Effector memory CD8-positive, alpha-beta T cell (primary cell): ENCODE measurements at regions not wholly inside any gene's neighbourhood (a gene's known extent, or its start where the extent isn't known, plus 50 kb on each side); places are given as distances from the start of the nearest gene placed in this dataset.
"Not testable (repeated sequence)": the region's sequence is repeated elsewhere in the genome, so short reads cannot be mapped to it uniquely, and the experiment has no call there.

Experiments
- ATAC-seq: fragments of 150-1000 bp; cut with Tn5 transposase; replicated peaks from 2 replicates; pipeline ENCODE4 v1.10.0; 2021; ENCODE audit warnings: mild to moderate bottlenecking, moderate library complexity
- DNase-seq, 3 experiments: peaks; one replicate each; pipeline ENCODE4 v3.0.0; 2021
- H3K27ac Mint-ChIP-seq, 2 donors: one replicate each; pipeline ENCODE4 v1.8.0; 2022; ENCODE audit warnings: mild to moderate bottlenecking in 2 of 2, mixed read lengths in 2 of 2, moderate library complexity in 2 of 2
- H3K27me3 Mint-ChIP-seq, 2 donors: one replicate each; pipeline ENCODE4 v1.8.0; 2022; ENCODE audit warnings: mixed read lengths in 2 of 2
- H3K36me3 Mint-ChIP-seq: one replicate; pipeline ENCODE4 v1.8.0; 2022; ENCODE audit warnings: mild to moderate bottlenecking, moderate library complexity, mixed read lengths; ENCODE audit not compliant: insufficient read depth
- H3K4me1 Mint-ChIP-seq, 2 donors: one replicate each; pipeline ENCODE4 v1.8.0; 2022; ENCODE audit warnings: low read depth in 2 of 2, mixed read lengths in 2 of 2
- H3K4me3 Mint-ChIP-seq, 2 donors: one replicate each; pipeline ENCODE4 v1.8.0; 2022; ENCODE audit warnings: mild to moderate bottlenecking in 2 of 2, mixed read lengths in 2 of 2, moderate library complexity in 2 of 2
- H3K9me3 Mint-ChIP-seq, 2 donors: one replicate each; pipeline ENCODE4 v1.8.0; 2022; ENCODE audit warnings: mixed read lengths in 2 of 2

DNA sequence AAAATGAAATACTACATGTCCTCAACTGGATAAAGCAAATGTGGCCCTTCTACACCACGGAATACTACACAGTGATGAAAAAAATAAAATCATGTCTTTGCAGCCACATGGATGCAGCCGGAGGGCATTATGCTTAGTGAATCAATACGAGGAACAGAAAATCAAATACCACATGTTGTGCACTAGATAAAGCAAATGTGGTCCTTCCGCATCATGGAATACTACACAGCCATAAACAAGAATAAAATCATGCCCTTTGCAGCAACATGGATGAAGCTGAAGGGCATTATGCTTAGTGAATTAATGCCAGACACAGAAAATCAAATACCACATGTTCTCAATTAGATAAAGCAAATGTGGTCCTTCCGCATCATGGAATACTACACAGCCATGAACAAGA is 204.4 kb downstream of the GOLGA6L6 start:
- H3K4me1 Mint-ChIP-seq, H3K9me3 Mint-ChIP-seq, H3K36me3 Mint-ChIP-seq, H3K4me3 Mint-ChIP-seq, H3K27ac Mint-ChIP-seq, DNase-seq, H3K27me3 Mint-ChIP-seq, ATAC-seq: not testable (repeated sequence)

DNA sequence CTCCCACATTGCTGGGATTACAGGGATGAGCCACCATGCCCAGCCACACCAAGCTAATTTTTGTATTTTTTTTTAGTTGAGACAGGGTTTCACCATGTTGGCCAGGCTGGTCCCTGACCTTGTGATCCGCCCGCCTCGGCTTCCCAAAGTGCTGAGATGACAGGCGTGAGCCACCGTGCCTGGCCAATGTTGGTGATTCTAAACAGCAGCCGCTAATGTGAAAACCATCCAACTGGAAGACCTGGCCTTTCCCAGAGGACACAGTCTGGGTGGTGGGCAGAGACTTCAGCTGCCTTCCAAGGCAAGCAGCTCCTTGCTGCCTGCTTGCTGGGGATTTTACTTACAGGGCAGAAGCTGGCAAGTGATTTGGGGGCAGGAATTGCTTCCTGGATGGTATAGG is 207.1 kb downstream of the GOLGA6L6 start:
- not testable (repeated sequence) for DNase-seq, ATAC-seq, H3K36me3 Mint-ChIP-seq, H3K9me3 Mint-ChIP-seq, H3K27ac Mint-ChIP-seq, H3K27me3 Mint-ChIP-seq, H3K4me1 Mint-ChIP-seq, H3K4me3 Mint-ChIP-seq

DNA sequence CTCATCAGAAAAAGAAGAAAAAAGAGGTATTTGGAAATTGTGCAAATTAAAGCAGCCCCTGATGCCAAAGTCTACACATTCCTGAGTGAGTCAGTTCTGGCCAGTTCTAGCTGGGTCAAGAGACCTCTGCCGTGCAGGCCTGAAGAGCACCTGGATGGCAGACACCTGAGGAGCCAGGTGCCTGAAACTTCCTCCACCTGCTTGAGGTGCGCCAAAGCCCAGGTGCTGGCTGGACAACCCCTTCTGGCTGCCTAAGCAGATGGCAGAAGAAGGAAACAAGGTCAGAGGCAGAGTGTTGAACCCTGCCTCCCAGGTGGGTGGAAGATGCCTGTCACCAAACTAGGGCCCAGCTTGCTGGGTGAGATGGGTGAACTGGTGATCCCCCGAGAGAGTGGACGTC is 215.8 kb downstream of the GOLGA6L6 start:
- H3K27me3 Mint-ChIP-seq, H3K4me1 Mint-ChIP-seq, H3K9me3 Mint-ChIP-seq, H3K27ac Mint-ChIP-seq, H3K4me3 Mint-ChIP-seq, H3K36me3 Mint-ChIP-seq, DNase-seq, ATAC-seq: not testable (repeated sequence)

DNA sequence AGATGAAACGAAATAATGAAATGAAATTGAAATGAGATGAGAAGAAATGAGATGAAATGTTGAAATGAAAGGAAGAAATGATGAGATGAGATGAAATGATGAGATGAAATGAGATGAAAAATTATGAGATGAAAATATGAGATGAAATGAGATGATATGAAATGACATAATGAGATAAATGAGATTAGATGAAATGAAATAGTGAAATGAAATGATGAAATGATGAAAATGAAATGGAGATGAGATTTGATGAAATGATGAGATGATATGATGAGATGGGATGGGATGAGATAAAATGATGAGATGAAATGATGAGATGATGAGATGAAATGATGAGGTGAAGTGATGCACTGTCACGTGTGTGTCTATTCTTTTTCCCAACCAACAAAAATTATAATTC is 224.5 kb downstream of the GOLGA6L6 start:
- not testable (repeated sequence) for H3K27ac Mint-ChIP-seq, H3K4me3 Mint-ChIP-seq, H3K36me3 Mint-ChIP-seq, ATAC-seq, H3K9me3 Mint-ChIP-seq, DNase-seq, H3K27me3 Mint-ChIP-seq, H3K4me1 Mint-ChIP-seq

DNA sequence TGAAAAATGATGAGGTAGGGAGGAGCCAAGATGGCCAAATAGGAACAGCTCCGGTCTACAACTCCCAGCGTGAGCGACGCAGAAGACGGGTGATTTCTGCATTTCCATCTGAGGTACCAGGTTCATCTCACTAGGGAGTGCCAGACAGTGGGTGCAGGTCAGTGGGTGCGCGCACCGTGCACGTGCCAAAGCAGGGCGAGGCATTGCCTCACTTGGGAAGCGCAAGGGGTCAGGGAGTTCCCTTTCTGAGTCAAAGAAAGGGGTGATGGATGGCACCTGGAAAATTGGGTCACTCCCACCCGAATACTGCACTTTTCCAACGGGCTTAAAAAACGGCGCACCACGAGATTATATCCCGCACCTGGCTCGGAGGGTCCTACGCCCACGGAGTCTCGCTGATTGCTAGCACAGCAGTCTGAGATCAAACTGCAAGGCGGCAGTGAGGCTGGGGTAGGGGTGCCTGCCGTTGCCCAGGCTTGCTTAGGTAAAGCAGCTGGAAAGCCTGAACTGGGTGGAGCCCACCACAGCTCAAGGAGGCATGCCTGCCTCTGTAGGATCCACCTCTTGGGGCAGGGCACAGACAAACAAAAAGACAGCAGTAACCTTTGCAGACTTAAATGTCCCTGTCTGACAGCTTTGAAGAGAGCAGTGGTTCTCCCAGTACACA is 230.5 kb downstream of the GOLGA6L6 start:
- H3K27me3 Mint-ChIP-seq, ATAC-seq, DNase-seq, H3K9me3 Mint-ChIP-seq, H3K4me3 Mint-ChIP-seq, H3K4me1 Mint-ChIP-seq, H3K36me3 Mint-ChIP-seq, H3K27ac Mint-ChIP-seq: not testable (repeated sequence)

DNA sequence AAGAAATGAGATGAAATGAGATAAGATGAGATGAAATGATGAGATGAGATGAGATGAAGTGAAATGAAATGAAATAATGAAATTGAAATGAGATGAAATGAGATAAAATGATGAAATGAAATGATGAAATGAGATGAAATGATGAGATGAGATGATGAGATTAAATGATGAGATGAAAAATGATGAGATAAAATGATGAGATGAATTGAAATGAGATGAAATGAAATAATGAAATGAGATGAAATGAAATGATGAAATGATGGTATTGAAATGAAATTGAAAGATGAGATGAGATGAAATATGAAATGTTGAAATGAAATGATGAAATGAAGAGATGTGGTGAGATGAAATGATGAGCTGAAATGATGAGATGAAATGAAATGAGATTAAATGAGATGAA is 231.0 kb downstream of the GOLGA6L6 start:
- no peak for DNase-seq
- no peak overlapping the region for H3K27ac Mint-ChIP-seq
- H3K27me3 Mint-ChIP-seq = no peaks in the 10 kb centered on the region
- no peaks in the 10 kb centered on the region for H3K9me3 Mint-ChIP-seq
- no peak for ATAC-seq
- no peaks in the 10 kb centered on the region for H3K4me1 Mint-ChIP-seq
- H3K36me3 Mint-ChIP-seq = no peaks in the 10 kb centered on the region
- H3K4me3 Mint-ChIP-seq = no peak overlapping the region

DNA sequence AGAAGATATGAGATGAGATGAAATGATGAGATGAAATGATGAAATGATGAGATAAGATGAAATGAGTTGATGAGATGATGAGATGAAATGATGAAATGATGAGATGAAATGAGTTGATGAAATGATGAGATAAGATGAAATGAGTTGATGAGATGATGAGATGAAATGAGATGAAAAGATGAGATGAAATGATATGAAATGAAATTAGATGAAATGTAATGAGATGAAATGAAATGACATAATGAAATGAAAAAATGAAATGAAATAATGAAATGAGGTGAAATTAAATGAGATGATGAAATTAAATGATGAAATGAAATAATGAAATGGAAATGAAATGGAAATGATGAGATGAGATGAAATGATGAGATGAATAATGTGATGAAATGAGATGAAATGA is 231.6 kb downstream of the GOLGA6L6 start:
- H3K9me3 Mint-ChIP-seq, H3K27ac Mint-ChIP-seq, DNase-seq, ATAC-seq, H3K4me3 Mint-ChIP-seq, H3K27me3 Mint-ChIP-seq, H3K4me1 Mint-ChIP-seq, H3K36me3 Mint-ChIP-seq: not testable (repeated sequence)

DNA sequence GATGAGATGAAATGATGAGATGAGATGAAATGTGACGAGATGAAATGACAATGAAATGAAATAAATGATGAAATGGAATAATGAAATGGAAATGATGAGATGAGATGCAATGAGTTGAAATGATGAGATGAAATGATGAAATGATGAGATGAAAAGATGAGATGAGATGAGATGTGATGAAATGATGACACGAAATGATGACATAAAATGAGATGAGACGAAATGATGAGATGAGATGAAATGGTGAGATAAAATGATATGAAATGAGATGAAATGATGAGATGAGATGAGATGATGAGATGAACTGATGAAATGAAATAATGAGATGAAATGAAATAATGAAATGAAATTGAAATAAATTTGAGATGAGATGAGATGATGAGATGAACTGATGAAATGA is 232.2 kb downstream of the GOLGA6L6 start:
- not testable (repeated sequence) for H3K27ac Mint-ChIP-seq, H3K4me3 Mint-ChIP-seq

DNA sequence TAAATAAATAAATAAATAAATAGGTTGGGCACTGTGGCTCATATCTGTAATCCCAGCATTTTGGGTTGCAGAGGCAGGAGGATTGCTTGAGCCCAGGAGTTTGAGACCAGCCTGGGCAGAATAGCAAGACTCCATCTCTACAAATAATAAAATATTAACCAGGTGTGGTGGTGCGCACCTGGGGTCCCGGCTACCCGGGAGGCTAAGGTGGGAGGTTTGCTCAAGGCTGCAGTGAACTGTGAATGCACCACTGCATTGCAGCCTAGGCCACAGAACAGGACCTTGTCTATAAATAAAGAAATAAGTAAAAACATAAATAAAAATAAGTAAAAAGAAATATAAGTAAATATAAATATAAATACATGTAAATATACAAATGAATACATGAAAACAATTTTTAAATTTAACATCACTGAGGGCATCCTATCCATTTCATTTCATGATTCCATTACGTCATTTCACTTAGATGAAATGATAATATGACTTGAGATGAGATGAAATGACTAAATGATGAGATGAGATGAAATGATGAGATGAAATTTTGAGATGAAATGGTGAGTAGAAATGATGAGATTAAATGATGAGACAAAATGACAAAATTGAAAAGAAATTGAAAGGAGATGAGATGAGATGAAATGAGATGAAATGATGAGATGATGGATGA is 233.4 kb downstream of the GOLGA6L6 start:
- H3K4me1 Mint-ChIP-seq, H3K27ac Mint-ChIP-seq, ATAC-seq, H3K9me3 Mint-ChIP-seq, H3K4me3 Mint-ChIP-seq, H3K27me3 Mint-ChIP-seq, DNase-seq, H3K36me3 Mint-ChIP-seq: not testable (repeated sequence)

More for the DNA sequence above, 232.2 kb downstream of the GOLGA6L6 start:
- H3K27me3 Mint-ChIP-seq, DNase-seq, H3K9me3 Mint-ChIP-seq, H3K4me1 Mint-ChIP-seq, ATAC-seq, H3K36me3 Mint-ChIP-seq: not testable (repeated sequence)

DNA sequence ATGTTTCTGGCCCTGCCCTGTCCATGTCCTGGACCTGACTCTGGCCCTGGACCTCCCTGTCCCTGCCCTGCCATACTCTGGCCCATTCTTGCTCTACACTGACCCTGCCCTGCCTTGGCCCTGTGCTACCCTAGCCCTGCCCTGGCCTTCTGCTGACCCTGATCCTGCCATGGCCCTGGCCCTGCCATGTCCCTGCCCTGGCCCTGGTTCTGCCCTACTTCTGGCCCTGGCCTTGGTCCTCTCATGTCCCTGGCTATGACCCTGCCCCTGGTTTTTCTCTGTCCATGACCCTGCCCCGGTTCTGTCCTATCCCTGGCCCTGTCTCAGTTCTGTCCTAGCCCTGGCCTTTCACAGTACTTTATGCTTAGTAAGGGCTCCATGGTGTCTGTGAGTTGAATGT is 234.5 kb downstream of the GOLGA6L6 start:
- not testable (repeated sequence) for DNase-seq, H3K4me1 Mint-ChIP-seq, ATAC-seq, H3K27me3 Mint-ChIP-seq, H3K27ac Mint-ChIP-seq, H3K9me3 Mint-ChIP-seq, H3K4me3 Mint-ChIP-seq, H3K36me3 Mint-ChIP-seq

DNA sequence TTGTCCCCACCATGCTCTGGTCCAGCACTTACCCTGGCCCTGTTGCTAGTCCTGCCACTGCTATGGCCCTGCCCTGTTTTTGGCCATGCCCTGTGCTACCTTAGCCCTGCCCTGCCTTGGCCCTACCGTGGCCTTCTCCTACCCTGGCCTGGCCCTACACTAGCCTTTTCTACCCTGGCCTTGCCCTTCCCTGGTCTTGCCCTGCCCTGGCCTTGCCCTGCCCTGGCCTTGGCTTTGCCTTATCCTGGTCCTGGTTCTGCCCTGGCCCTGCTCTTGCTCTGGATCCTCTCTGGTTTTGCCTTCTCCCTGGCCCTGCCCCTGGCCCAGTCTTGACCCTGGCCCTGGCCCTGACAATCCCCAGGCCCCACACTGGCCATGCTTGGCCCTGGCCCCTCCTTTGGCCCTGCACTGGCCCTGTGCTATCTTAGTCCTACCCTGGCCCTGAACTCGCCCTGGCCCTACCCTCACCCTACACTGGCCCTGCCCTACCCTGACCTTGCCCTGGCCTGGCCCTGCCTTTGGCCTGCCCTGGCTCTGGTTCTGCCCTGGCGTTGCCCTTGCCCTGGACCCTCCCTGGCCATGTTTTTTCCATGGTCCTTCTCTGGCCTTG is 235.0 kb downstream of the GOLGA6L6 start:
- not testable (repeated sequence) for H3K4me3 Mint-ChIP-seq, H3K9me3 Mint-ChIP-seq, H3K36me3 Mint-ChIP-seq, ATAC-seq, H3K4me1 Mint-ChIP-seq, H3K27me3 Mint-ChIP-seq, DNase-seq, H3K27ac Mint-ChIP-seq

DNA sequence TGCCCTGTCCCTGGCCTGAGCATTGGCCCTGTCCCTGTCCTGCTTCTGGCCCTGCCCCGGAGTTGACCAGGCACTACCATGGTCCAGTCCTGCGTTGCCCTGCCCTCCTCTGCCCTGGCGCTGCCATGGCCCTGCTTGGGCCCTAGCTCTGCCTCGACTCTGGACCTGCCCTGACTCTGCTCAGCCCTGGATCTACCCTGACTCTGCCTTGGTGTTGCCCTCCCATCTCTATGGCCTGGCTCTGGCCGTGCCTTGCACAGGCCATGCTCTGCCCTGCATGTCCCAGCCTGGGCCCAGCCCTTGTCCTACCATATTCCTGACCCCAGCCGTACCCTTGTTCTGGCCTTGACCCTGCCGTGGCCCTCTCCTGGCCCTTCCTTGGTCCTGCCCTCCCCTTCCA is 235.7 kb downstream of the GOLGA6L6 start:
- not testable (repeated sequence) for H3K9me3 Mint-ChIP-seq, H3K36me3 Mint-ChIP-seq, H3K4me1 Mint-ChIP-seq, H3K27ac Mint-ChIP-seq, H3K4me3 Mint-ChIP-seq, DNase-seq, ATAC-seq, H3K27me3 Mint-ChIP-seq

DNA sequence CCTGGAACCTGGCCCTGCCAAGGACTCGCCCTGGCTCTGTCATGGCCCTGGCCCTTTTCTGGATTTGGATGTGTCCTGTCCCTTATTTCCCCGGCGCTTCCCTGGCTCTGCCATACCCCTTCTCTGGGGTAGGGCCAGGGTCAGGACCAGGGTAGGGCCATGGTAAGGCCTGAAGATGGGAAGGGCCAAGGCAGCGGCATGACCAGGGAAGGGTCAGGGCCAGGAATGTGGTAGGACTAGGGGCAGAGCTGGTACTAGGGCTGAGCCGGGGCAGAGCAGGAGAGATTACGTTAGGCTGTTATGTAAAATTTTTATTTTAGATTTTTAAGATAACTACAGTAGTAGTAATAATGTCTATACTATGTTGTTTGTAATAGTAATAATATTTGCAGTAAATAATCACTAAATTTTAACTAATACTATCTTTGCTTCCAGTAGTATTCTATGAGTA is 236.6 kb downstream of the GOLGA6L6 start:
- not testable (repeated sequence) for DNase-seq, H3K36me3 Mint-ChIP-seq, H3K27ac Mint-ChIP-seq, ATAC-seq, H3K9me3 Mint-ChIP-seq, H3K4me1 Mint-ChIP-seq, H3K27me3 Mint-ChIP-seq, H3K4me3 Mint-ChIP-seq

DNA sequence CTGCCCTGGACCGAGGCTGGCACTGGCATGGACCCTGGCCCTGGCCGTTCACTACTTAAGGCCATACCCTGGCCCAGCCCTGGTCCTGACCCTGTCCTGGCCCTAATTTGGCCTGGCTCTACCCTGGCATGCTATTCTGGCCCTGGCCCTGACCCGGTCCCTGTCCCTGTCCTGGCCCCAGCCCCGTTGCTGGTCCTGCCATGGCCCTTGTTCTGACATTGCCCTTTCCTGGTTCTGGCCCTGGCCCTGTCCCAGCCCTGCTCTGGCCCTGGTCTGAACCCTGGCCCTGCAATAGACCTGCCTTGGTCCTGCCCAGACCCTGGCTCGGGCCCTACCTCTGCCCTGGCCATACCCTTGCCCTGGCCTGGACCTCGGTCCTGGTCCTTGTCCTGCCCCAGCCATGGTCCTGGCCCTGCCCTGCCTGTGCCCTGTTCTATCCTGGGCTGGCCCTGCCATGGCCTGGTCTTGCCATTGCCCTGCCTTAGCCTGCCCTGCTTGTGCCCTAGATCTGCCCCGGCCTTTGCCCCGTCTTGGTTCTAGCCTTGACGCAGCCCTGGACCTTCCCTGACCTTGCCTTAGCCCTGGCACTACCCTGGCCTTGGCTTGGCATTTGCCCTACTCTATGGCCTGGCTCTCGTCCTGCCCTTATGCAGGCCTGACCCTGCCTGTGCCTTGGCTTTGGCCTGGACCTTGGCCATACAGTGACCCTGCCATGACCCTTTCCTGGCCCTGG is 237.2 kb downstream of the GOLGA6L6 start:
- not testable (repeated sequence) for H3K27ac Mint-ChIP-seq, DNase-seq, H3K9me3 Mint-ChIP-seq, ATAC-seq, H3K4me3 Mint-ChIP-seq, H3K27me3 Mint-ChIP-seq, H3K4me1 Mint-ChIP-seq, H3K36me3 Mint-ChIP-seq
